GM21423 (cell line): ENCODE measurements at regions not wholly inside any gene's neighbourhood (a gene's known extent, or its start where the extent isn't known, plus 50 kb on each side); places are given as distances from the start of the nearest gene placed in this dataset.
"Not testable (repeated sequence)": the region's sequence is repeated elsewhere in the genome, so short reads cannot be mapped to it uniquely, and the experiment has no call there.

Source experiments
- ATAC-seq: cut with Tn5 transposase; IDR thresholded peaks from one replicate; pipeline ENCODE4 v1.9.1; 2021; ENCODE audit warnings: mild to moderate bottlenecking, moderate library complexity; ENCODE audit not compliant: unreplicated experiment

- ATAC-seq: no peak
Observed at GRCh38 chr7:115297656-115298055, 375.8 kb downstream of the MDFIC start.

- no peak for ATAC-seq
Observed at GRCh38 chr7:115293628-115294240, 371.8 kb downstream of the MDFIC start.

DNA sequence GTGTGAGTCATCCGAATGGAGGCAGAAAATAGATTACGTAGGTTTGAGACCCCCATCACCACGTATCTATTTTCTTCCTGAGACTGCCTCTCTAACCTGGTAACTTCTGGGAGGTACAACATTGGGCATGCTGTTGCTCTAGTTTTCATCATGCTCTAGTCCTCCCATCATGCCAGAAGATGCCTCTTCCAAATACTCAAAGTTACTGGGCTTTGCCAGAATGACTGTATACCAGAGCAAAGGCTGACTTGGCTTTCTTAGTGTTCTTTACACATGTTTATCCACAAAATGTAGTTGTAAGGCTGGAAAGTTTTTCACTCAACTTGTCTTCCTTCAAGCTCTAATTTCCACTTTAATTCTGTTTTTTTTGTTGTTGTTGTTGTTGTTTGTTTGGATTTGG lies 370.5 kb downstream of the MDFIC start:
- no peak for ATAC-seq

DNA sequence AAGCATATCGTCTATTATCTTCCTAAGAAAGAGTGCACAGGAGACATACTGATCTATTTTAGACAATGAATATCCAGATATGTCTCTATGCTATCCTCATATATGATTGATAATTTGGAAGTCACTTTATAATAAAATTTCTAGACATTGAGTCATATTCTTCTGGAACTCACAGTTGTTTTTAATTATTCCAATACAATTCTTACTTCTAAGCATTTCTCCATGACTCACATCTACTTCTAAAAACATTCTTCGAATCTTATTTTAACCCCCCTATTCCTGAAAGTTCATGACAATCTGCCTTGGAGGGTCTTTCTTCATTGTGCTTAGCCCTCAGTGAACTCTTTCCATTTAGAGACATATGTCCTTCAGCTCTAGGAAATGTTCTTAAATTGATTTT lies 368.1 kb downstream of the MDFIC start:
- no peak for ATAC-seq

GRCh38 chr7:115276791-115277190 lies 354.9 kb downstream of the MDFIC start:
- no peak for ATAC-seq

GRCh38 chr7:115273855-115274254 lies 352.0 kb downstream of the MDFIC start:
- not testable (repeated sequence) for ATAC-seq

GRCh38 chr7:115273139-115273772 lies 351.4 kb downstream of the MDFIC start:
- ATAC-seq: no peak

GRCh38 chr7:115271332-115272235 lies 349.7 kb downstream of the MDFIC start:
- no peak for ATAC-seq

DNA sequence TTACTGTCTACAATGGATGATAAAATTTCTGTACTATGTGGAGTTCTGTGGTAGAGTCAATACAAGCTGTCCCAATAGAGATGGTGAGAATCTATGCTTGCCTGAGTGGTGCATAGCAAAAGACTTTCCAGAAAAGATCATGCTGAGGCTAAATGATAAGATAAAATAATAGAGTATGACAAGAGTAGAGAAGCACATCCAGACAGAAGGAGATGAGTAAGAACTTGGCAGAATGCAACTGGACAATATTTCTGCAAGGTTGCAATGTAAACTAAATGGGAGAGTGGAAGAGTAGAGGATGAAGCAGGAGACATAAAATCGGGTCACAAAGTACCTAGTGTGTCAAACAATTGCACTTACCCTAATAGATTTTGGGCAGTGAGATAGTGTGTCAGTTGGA lies 347.6 kb downstream of the MDFIC start:
- no peak for ATAC-seq

- no peak for ATAC-seq
Observed at GRCh38 chr7:115267503-115267902, 345.6 kb downstream of the MDFIC start.

DNA sequence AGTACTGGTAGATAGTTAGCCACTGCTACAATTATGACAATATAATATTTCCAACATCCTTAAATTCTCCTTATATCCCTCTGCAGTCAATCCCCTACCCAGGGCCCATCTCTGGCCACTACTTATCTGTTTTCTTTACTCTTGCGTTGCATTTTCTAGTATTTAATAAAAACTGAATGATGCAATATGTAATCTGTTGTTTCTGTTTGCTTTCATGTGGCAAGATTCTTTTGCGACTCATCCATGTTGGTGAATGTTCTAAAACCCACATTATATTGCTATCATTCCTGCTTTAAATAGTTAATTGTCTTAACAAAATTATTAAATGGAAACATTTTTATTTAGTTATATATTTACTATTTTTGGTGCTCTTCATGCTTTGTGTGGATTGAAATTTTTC lies 338.5 kb downstream of the MDFIC start:
- ATAC-seq: no peak

DNA sequence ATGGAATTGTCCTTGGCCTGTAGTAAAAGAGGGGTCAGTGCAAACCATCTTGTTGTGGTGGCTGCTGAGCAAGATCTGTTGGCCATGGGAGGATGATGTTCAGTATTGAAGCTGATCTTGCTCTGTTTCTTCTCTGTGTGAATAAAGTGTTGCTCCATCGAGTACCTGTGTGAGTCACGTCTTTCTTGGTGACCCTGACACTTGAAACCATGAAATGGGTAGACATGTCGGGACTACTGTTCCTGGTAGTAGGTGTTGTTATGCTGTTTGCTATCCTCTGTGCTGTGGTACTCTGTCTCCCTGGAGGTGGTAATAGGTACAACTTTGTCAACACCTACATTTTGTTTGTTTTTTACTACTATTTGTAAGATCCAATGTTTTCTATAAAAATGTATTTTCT lies 330.6 kb downstream of the MDFIC start:
- ATAC-seq: no peak

DNA sequence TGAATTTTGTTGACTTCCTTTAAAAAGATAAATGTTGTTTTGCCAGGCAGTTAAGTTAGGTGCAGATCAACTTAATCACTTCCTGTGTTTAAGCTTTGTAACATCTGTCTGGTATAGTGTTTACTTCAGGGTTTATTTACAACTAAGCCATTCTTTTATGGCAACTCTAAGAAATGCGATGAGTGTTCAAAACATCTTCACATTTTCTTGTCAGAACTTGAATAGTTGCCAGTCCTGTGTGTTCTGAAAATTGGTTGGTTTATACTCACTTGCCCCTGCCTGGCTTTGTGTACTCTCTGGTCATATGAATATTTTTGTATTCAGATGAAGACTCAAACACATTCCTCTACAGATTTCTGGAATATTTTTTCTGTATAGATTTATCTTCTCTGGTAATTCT lies 327.2 kb downstream of the MDFIC start:
- no peak for ATAC-seq

DNA sequence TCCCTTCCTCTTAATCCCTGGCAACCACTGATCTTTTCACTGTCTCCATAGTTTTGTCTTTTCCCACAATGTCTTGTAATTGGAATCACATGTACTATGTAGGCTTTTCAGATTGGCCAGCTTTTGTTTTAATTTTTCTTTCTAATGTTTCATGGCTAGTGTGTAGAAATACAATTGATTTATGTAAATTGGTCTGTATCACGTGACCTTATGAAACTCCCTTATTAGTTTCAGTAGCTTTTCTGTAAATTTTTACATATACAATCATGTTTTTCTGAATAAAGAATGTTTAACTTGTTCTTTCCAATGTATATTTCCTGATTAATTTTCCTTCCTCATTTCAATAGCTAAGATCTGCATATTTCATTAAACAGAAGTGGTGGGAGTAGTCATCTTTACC lies 319.3 kb downstream of the MDFIC start:
- no peak for ATAC-seq

- no peak for ATAC-seq
Observed at GRCh38 chr7:115240242-115240641, 318.3 kb downstream of the MDFIC start.

GRCh38 chr7:115235075-115235474 lies 313.2 kb downstream of the MDFIC start:
- no peak for ATAC-seq

- ATAC-seq: no peak
Observed at GRCh38 chr7:115233809-115234208, 311.9 kb downstream of the MDFIC start.

GRCh38 chr7:115232041-115232440 lies 310.1 kb downstream of the MDFIC start:
- no peak for ATAC-seq

- ATAC-seq: peak; percentile 69
Observed at GRCh38 chr7:115230882-115231571, 309.1 kb downstream of the MDFIC start.

DNA sequence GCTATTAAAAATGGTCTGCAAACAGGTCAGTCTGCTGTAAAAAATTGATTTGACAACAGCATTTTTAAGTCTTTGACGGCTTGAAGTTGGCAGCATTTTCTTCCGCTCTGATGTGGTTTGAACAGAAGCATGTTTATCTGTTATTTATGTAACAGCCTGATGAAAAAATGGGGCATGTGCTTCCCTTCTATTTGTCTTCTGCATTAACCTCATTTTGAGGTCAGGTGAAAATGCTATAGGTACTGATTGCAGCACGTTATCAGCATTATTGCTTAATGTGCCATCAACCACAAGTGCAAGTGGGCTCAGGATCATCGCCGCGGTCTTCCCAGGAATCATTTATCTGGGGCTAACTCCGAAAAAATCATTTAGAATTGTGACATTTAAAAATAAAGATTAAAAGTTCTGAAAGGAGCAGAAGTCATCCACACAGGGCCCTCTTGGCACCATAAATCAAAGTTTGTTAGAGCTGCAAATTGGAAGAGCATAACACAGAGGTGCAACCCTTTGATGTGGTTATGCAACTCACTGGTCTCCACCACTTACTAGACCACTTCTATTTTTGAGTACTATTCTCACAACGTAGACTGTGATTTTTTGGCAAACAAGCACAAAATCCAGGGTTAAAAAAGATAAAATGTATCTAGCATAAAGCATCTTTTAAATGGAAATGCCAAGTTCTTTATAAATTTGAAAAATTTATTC lies 307.7 kb downstream of the MDFIC start:
- ATAC-seq: no peak
